B cell (primary cell): ENCODE measurements at regions not wholly inside any gene's neighbourhood (a gene's known extent, or its start where the extent isn't known, plus 50 kb on each side); places are given as distances from the start of the nearest gene placed in this dataset.

ENCODE experiments used
- ATAC-seq: fragments of 200-7000 bp; cut with Tn5 transposase; one replicate; pipeline ENCODE4 v1.10.0; 2021; ENCODE audit warnings: low read depth, mild to moderate bottlenecking, moderate number of reproducible peaks, moderate library complexity
- CTCF ChIA-PET: fragments of 350-600 bp; sonication (Branson Sonifier 250); formaldehyde crosslinking; loops from one replicate; lab custom pipeline; 2021; ENCODE audit warnings: antibody characterized with exemption, inconsistent platforms; lab: Charles Lee
- POLR2A ChIA-PET: fragments of 350-600 bp; sonication (Branson Sonifier 250); formaldehyde crosslinking; loops from one replicate; lab custom pipeline; 2021; ENCODE audit warnings: antibody characterized with exemption; lab: Charles Lee
- DNase-seq: peaks from one replicate; pipeline ENCODE4 v3.0.0; 2013
- H2AFZ ChIP-seq: 2 replicates; pipeline ENCODE4 v1.6.1; 2012; ENCODE audit warnings: mild to moderate bottlenecking, low read depth, low read length; ENCODE audit not compliant: insufficient read depth, poor library complexity, severe bottlenecking
- H3K27ac ChIP-seq, 2 donors: 1 replicate in 1 of 2; 2 replicates in 1 of 2; pipeline ENCODE4 v1.5.1; 2012 to 2013; ENCODE audit warnings: low read length in 2 of 2, mild to moderate bottlenecking in 2 of 2, moderate library complexity in 1 of 2
- H3K27me3 ChIP-seq, 4 experiments: fragments of 200-600 bp in 1 of 4; sonication (generic) in 1 of 4; replicated peaks in 1 of 4; 1 replicate in 2 of 4; 2 replicates in 2 of 4; pipeline versions ENCODE4 v1.6.1 to v1.7.0; 2013 to 2016; ENCODE audit warnings: low read length in 3 of 4, mild to moderate bottlenecking in 2 of 4, mixed read lengths in 1 of 4, moderate library complexity in 1 of 4; ENCODE audit not compliant: insufficient read depth in 4 of 4, control insufficient read depth in 3 of 4; ENCODE audit errors: control extremely low read depth in 1 of 4
- H3K36me3 ChIP-seq, 2 experiments: replicated peaks in 1 of 2; 1 replicate in 1 of 2; 2 replicates in 1 of 2; pipeline versions ENCODE4 v1.6.1 to v1.7.1; 2013; ENCODE audit warnings: low read length in 1 of 2; ENCODE audit not compliant: insufficient read depth in 2 of 2, control insufficient read depth in 1 of 2; ENCODE audit errors: control extremely low read depth in 1 of 2, extremely low read depth in 1 of 2
- H3K4me1 ChIP-seq, 2 donors: fragments of 200-600 bp in 1 of 2; sonication (generic) in 1 of 2; 1 replicate in 1 of 2; 2 replicates in 1 of 2; pipeline versions ENCODE4 v1.5.1 to v1.6.1; 2013 to 2017; ENCODE audit warnings: low read length in 2 of 2; ENCODE audit not compliant: control insufficient read depth in 2 of 2, insufficient read depth in 2 of 2
- H3K4me2 ChIP-seq: replicated peaks from 2 replicates; pipeline ENCODE3; 2012; ENCODE audit warnings: mild to moderate bottlenecking, low read depth, low read length; ENCODE audit not compliant: poor library complexity, severe bottlenecking
- H3K4me3 ChIP-seq, 5 experiments: fragments of 200-600 bp in 1 of 5; sonication (generic) in 1 of 5; 1 replicate in 3 of 5; 2 replicates in 2 of 5; pipeline versions ENCODE4 v1.5.1 to v1.7.0; 2011 to 2016; ENCODE audit warnings: low read length in 4 of 5, mild to moderate bottlenecking in 4 of 5, low read depth in 2 of 5, control low read depth in 1 of 5, moderate library complexity in 1 of 5; ENCODE audit not compliant: insufficient read depth in 1 of 5; ENCODE audit errors: control extremely low read depth in 1 of 5, extremely low read depth in 1 of 5
- H3K79me2 ChIP-seq: fragments of 200-600 bp; sonication (generic); one replicate; pipeline ENCODE4 v1.6.0; 2016; ENCODE audit warnings: low read length; ENCODE audit not compliant: control insufficient read depth, insufficient read depth
- H3K9ac ChIP-seq: fragments of 200-600 bp; sonication (generic); 2 replicates; pipeline ENCODE4 v1.6.1; 2017; ENCODE audit warnings: mild to moderate bottlenecking, low read length, moderate library complexity
- H3K9me3 ChIP-seq, 3 donors: one replicate each; pipeline versions ENCODE4 v1.6.1 to v1.7.1; 2013; ENCODE audit warnings: low read length in 2 of 3; ENCODE audit not compliant: control insufficient read depth in 2 of 3, insufficient read depth in 1 of 3; ENCODE audit errors: control extremely low read depth in 1 of 3
- H4K20me1 ChIP-seq: 2 replicates; pipeline ENCODE4 v1.6.0; 2012; ENCODE audit warnings: mild to moderate bottlenecking, low read length; ENCODE audit not compliant: insufficient read depth, control insufficient read depth, poor library complexity, severe bottlenecking
- H3K27ac Mint-ChIP-seq: one replicate; pipeline ENCODE4 v1.8.0; 2021; ENCODE audit warnings: mixed read lengths
- H3K27me3 Mint-ChIP-seq: one replicate; pipeline ENCODE4 v1.8.0; 2021; ENCODE audit warnings: mixed read lengths
- H3K4me1 Mint-ChIP-seq: one replicate; pipeline ENCODE4 v1.8.0; 2021; ENCODE audit warnings: mixed read lengths
- H3K4me3 Mint-ChIP-seq: one replicate; pipeline ENCODE4 v1.8.0; 2021; ENCODE audit warnings: mixed read lengths
- H3K9me3 Mint-ChIP-seq: one replicate; pipeline ENCODE4 v1.8.0; 2022; ENCODE audit warnings: mixed read lengths; ENCODE audit not compliant: insufficient read depth
- EZH2 ChIP-seq: IDR thresholded peaks from 2 replicates; pipeline ENCODE4 v1.6.1; 2012; ENCODE audit warnings: borderline replicate concordance, low read depth, mild to moderate bottlenecking, moderate library complexity, low read length; ENCODE audit not compliant: insufficient read depth, poor library complexity, severe bottlenecking
- WGBS: methylation state at CpG from one replicate; pipeline ENCODE4 v1.1.5; 2013; ENCODE audit warnings: missing lambda C conversion rate; ENCODE audit not compliant: insufficient coverage; 5-methylcytosine and 5-hydroxymethylcytosine counted together
- intact Hi-C: fragments of 100-400 bp; cut with micrococcal nuclease; formaldehyde crosslinking; loops from one replicate; pipeline ENCODE4 v1.10.0; 2022
- TF ChIP-seq, protein P1 (sequence below): fragments of 200-600 bp; IDR thresholded peaks from one replicate; pipeline ENCODE4 v1.8.0; 2022; ENCODE audit warnings: antibody characterized with exemption, mild to moderate bottlenecking

DNA sequence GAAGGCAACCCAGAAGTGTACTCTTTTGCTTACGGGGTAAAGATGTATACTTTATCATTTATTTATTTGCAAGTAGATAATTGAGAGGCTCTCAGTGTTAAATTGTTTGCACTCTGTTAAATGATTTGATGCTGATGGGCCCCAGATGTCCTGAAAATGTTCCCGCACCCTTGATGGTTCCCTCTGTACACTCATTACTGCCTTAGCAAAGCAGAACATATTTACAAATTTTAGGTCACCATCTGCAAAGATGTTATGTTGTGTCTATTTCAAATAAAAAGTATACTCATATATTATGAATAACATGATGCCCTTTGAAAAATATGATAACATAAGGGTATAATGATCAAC, 240.5 kb upstream of the SNX7 start:
- H3K9me3 ChIP-seq = no peaks in the 10 kb centered on the region
- Mint-ChIP-seq H3K27ac (no peak overlapping the region), H3K4me1 (no peaks in the 10 kb centered on the region), H3K27me3 (no peaks in the 10 kb centered on the region), H3K9me3 (no peaks in the 10 kb centered on the region), H3K4me3 (no peak overlapping the region)
- no peak overlapping the region for H3K4me2 ChIP-seq
- H3K4me1 ChIP-seq = no peaks in the 10 kb centered on the region
- H3K79me2 ChIP-seq = no peaks in the 10 kb centered on the region
- POLR2A ChIA-PET = no interaction called here
- intact Hi-C loops = no loop called here
- WGBS = no CpG with 5 or more reads among the region's 2 CpGs
- no peak overlapping the region for H3K9ac ChIP-seq
- H3K36me3 ChIP-seq = no peaks in the 10 kb centered on the region
- no peak overlapping the region for H3K27ac ChIP-seq
- TF ChIP-seq EZH2 = no peak
- TF ChIP-seq, protein P1, sequence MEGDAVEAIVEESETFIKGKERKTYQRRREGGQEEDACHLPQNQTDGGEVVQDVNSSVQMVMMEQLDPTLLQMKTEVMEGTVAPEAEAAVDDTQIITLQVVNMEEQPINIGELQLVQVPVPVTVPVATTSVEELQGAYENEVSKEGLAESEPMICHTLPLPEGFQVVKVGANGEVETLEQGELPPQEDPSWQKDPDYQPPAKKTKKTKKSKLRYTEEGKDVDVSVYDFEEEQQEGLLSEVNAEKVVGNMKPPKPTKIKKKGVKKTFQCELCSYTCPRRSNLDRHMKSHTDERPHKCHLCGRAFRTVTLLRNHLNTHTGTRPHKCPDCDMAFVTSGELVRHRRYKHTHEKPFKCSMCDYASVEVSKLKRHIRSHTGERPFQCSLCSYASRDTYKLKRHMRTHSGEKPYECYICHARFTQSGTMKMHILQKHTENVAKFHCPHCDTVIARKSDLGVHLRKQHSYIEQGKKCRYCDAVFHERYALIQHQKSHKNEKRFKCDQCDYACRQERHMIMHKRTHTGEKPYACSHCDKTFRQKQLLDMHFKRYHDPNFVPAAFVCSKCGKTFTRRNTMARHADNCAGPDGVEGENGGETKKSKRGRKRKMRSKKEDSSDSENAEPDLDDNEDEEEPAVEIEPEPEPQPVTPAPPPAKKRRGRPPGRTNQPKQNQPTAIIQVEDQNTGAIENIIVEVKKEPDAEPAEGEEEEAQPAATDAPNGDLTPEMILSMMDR = no peak
- ATAC-seq = no peak
- no peak overlapping the region for H3K4me3 ChIP-seq
- H4K20me1 ChIP-seq = no peaks in the 10 kb centered on the region
- CTCF ChIA-PET = no interaction called here
- no peak overlapping the region for H2AFZ ChIP-seq
- no peaks in the 10 kb centered on the region for H3K27me3 ChIP-seq
- DNase-seq = no peak

DNA sequence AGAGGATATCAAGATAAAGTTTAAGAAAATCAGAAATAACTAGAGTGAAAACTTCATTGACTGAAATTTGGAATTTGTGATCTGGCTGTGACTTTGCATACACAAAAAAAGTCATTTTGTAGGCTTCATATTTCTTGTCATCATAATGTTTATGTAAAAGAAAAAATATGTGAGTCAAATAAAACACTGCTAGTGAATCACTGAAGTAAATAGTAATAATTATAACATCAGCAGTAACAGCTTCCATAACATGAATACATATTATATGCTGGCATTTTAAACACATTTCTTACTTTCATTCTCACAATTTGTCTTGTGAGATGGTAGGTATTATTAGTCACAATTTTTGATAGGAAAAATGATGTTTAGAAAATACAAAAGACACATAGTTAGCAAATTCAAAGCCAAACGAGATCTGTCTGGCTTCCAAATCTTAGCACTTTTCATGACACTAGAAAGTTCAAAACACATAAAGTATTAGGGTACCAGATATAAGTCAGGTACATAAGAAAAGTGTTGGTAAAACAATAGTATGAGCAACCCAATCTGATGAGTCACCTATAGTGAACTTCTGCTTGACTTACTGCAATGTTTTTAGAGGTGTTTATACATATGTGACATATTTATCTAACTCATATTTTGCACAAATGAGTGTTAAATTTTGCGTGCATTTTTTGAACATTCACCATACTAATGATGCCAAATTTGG, 241.0 kb upstream of the SNX7 start:
- Histone ChIP-seq H3K9me3 (no peaks in the 10 kb centered on the region), H3K27ac (no peak overlapping the region), H3K79me2 (no peaks in the 10 kb centered on the region), H3K36me3 (no peaks in the 10 kb centered on the region), H4K20me1 (no peaks in the 10 kb centered on the region), H3K4me3 (no peak overlapping the region), H3K27me3 (no peaks in the 10 kb centered on the region), H2AFZ (no peak overlapping the region), H3K4me2 (no peak overlapping the region), H3K9ac (no peak overlapping the region), H3K4me1 (no peaks in the 10 kb centered on the region)
- no CpG with 5 or more reads among the region's 2 CpGs for WGBS
- Mint-ChIP-seq H3K9me3 (no peaks in the 10 kb centered on the region), H3K4me3 (no peak overlapping the region), H3K4me1 (no peaks in the 10 kb centered on the region), H3K27ac (no peak overlapping the region), H3K27me3 (no peaks in the 10 kb centered on the region)
- DNase-seq = no peak
- POLR2A ChIA-PET = no interaction called here
- no peak for ATAC-seq
- CTCF ChIA-PET = no interaction called here
- intact Hi-C loops = no loop called here
- TF ChIP-seq, protein P1 = no peak
- no peak for TF ChIP-seq EZH2
